ENCODE measurements at regions not wholly inside any gene's neighbourhood (a gene's known extent, or its start where the extent isn't known, plus 50 kb on each side); places are given as distances from the start of the nearest gene placed in this dataset.

DNA sequence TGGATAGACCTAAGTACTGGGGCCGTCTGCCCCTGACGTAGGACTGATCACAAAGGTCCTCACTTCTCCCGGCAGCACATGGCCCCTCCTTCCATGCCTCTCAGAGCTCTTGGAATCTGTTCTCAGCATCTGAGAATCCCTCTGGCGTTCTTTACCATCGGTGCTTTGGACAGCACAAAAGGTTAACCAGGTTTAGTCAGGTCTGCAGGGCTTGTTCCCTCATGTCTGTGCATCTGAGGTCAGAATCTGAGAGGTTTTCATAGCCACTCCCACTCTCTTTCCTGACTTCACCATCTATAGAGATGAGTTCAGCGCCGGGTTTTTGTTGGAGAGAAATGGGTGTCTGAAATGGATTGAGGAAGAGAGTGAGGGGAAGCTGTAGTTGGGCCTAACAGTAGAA is 130.0 kb upstream of the ARHGAP5 start:
- H3K27ac Mint-ChIP-seq: no peak overlapping the region
- DNase-seq (no peak), ATAC-seq (ENCODE audit: low read depth) (no peak)
- no peaks in the 10 kb centered on the region for H3K9me3 Mint-ChIP-seq
- no peak overlapping the region for H3K4me3 Mint-ChIP-seq
- ChIA-PET CTCF (interaction anchor here (1.7 kb wide), 1 partner anchor 20 kb away, joined by 5 read pairs; no protein-coding TSS in a partner anchor), POLR2A (no interaction called here)
- H3K4me1 Mint-ChIP-seq: peaks cover 38% of the 10 kb centered on the region
- intact Hi-C loops (cut with micrococcal nuclease): no loop called here
- H3K27me3 Mint-ChIP-seq: peaks cover 4% of the 10 kb centered on the region
- TF ChIP-seq, protein P1, sequence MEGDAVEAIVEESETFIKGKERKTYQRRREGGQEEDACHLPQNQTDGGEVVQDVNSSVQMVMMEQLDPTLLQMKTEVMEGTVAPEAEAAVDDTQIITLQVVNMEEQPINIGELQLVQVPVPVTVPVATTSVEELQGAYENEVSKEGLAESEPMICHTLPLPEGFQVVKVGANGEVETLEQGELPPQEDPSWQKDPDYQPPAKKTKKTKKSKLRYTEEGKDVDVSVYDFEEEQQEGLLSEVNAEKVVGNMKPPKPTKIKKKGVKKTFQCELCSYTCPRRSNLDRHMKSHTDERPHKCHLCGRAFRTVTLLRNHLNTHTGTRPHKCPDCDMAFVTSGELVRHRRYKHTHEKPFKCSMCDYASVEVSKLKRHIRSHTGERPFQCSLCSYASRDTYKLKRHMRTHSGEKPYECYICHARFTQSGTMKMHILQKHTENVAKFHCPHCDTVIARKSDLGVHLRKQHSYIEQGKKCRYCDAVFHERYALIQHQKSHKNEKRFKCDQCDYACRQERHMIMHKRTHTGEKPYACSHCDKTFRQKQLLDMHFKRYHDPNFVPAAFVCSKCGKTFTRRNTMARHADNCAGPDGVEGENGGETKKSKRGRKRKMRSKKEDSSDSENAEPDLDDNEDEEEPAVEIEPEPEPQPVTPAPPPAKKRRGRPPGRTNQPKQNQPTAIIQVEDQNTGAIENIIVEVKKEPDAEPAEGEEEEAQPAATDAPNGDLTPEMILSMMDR (IDR thresholded peaks at IDR 0.05): no peak
- no peaks in the 10 kb centered on the region for H3K36me3 Mint-ChIP-seq (ENCODE audit: low read depth)

DNA sequence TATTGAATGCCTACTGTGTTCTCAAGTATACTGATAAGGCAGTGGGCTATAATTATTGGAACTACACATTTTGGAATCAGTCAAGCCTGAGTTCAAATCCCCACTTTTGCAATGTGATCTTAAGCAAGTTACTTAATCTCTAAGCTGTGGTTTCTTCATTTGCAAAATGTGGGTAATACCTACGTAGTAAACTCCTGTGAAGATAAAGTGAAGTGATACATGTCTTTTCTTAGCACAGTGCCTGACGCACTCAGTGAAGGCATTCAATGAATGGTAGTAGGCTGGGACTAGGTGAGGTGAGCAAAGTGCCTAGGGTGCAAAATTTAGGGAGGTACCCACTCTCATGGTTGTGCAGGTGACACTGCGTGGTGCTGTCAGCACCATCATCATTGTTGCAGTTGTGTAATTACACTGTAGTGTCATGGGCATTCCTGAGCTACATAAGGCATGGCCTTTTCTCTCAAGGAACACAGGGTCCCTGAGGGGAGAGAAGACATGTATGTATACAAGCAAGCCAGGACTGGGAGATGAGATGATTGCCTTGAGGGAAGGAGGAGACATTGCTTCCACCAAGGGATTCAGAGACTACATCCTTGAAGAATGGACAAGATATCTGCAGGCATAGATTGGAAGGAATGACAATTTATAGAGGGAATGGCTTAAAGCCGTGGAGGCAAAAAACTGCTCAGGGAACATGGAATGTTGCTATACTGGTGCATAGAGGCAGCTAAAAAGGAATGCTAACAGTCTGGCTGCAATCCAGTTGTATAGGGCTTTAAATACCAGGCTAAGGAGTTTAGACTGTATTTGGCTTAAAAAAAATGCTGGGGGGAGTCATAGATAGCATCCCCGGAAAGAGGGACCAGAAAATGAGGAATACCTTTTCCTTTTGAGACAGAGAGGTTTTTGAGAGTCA is 129.2 kb upstream of the ARHGAP5 start:
- ChIA-PET CTCF (no interaction called here), POLR2A (no interaction called here)
- peaks cover 38% of the 10 kb centered on the region for H3K4me1 Mint-ChIP-seq
- H3K27me3 Mint-ChIP-seq: peaks cover 4% of the 10 kb centered on the region
- intact Hi-C loops (cut with micrococcal nuclease): no loop called here
- DNase-seq (no peak), ATAC-seq (ENCODE audit: low read depth) (no peak)
- no peaks in the 10 kb centered on the region for H3K36me3 Mint-ChIP-seq (ENCODE audit: low read depth)
- no peak overlapping the region for H3K27ac Mint-ChIP-seq
- TF ChIP-seq, protein P1 (IDR thresholded peaks at IDR 0.05): no peak
- no peaks in the 10 kb centered on the region for H3K9me3 Mint-ChIP-seq
- H3K4me3 Mint-ChIP-seq: no peak overlapping the region

- CTCF ChIA-PET: no interaction called here
- no peak overlapping the region for H3K27ac Mint-ChIP-seq
These were observed 127.4 kb upstream of the ARHGAP5 start for GRCh38 chr14:31949709-31950108.

GRCh38 chr14:31950331-31950730 is 126.8 kb upstream of the ARHGAP5 start:
- intact Hi-C loops (cut with micrococcal nuclease): no loop called here
- Mint-ChIP-seq H3K4me1 (peaks cover 21% of the 10 kb centered on the region), H3K4me3 (no peak overlapping the region), H3K27me3 (peaks cover 4% of the 10 kb centered on the region), H3K9me3 (no peaks in the 10 kb centered on the region), H3K27ac (no peak overlapping the region), H3K36me3 (ENCODE audit: low read depth) (no peaks in the 10 kb centered on the region)
- ATAC-seq (ENCODE audit: low read depth): no peak
- TF ChIP-seq, protein P1 (IDR thresholded peaks at IDR 0.05): no peak
- no peak for DNase-seq
- POLR2A ChIA-PET: no interaction called here
- CTCF ChIA-PET: no interaction called here

More at GRCh38 chr14:31949709-31950108, 127.4 kb upstream of the ARHGAP5 start:
- POLR2A ChIA-PET: no interaction called here
- TF ChIP-seq, protein P1 (IDR thresholded peaks at IDR 0.05): no peak
- H3K9me3 Mint-ChIP-seq: no peaks in the 10 kb centered on the region
- no peak for ATAC-seq (ENCODE audit: low read depth)
- H3K27me3 Mint-ChIP-seq: peaks cover 4% of the 10 kb centered on the region
- intact Hi-C loops (cut with micrococcal nuclease): no loop called here
- H3K36me3 Mint-ChIP-seq (ENCODE audit: low read depth): no peaks in the 10 kb centered on the region
- peaks cover 28% of the 10 kb centered on the region for H3K4me1 Mint-ChIP-seq
- DNase-seq: no peak
- no peak overlapping the region for H3K4me3 Mint-ChIP-seq

- POLR2A ChIA-PET: no interaction called here
- CTCF ChIA-PET: no interaction called here
- ATAC-seq (ENCODE audit: low read depth) (no peak), DNase-seq (no peak)
- TF ChIP-seq, protein P1 (IDR thresholded peaks at IDR 0.05): no peak
- Mint-ChIP-seq H3K4me1 (peaks cover 16% of the 10 kb centered on the region), H3K9me3 (no peaks in the 10 kb centered on the region), H3K4me3 (no peak overlapping the region), H3K27me3 (peaks cover 4% of the 10 kb centered on the region), H3K36me3 (ENCODE audit: low read depth) (no peaks in the 10 kb centered on the region), H3K27ac (no peak overlapping the region)
- intact Hi-C loops (cut with micrococcal nuclease): no loop called here
These were observed 126.1 kb upstream of the ARHGAP5 start for GRCh38 chr14:31950764-31951637.

All from activated B cell treated with CpG ODN at 0.5 μM for 24 hours (primary cell).